Suprapubic skin (tissue), 4 donors: ENCODE measurements at regions not wholly inside any gene's neighbourhood (a gene's known extent, or its start where the extent isn't known, plus 50 kb on each side); places are given as distances from the start of the nearest gene placed in this dataset.

ENCODE experiments used
- DNase-seq, 2 donors: peaks; one replicate each; pipeline ENCODE4 v3.0.0-alpha.2; 2019; ENCODE audit warnings: low spot score in 2 of 2
- H3K27ac ChIP-seq: fragments of 200-600 bp; sonication (generic); one replicate; pipeline ENCODE4 v1.5.1; 2019
- H3K27me3 ChIP-seq: fragments of 200-600 bp; sonication (generic); one replicate; pipeline ENCODE4 v1.5.1; 2019
- H3K36me3 ChIP-seq: fragments of 200-600 bp; sonication (generic); one replicate; pipeline ENCODE4 v1.5.1; 2019
- H3K4me1 ChIP-seq: fragments of 200-600 bp; sonication (generic); one replicate; pipeline ENCODE4 v1.5.1; 2019
- H3K4me3 ChIP-seq: fragments of 200-600 bp; sonication (generic); one replicate; pipeline ENCODE4 v1.5.1; 2019; ENCODE audit warnings: mild to moderate bottlenecking
- H3K9me3 ChIP-seq: fragments of 200-600 bp; sonication (generic); one replicate; pipeline ENCODE4 v1.5.1; 2019
- EP300 ChIP-seq: sonication (generic); formaldehyde crosslinking; IDR thresholded peaks from one replicate; pipeline ENCODE4 v1.6.1; 2017; ENCODE audit warnings: antibody characterized with exemption
- POLR2A ChIP-seq, 2 donors: fragments of 450-650 bp; IDR thresholded peaks; one replicate each; pipeline ENCODE4 v1.6.1; 2017; ENCODE audit warnings: antibody characterized with exemption in 2 of 2, mild to moderate bottlenecking in 2 of 2, moderate library complexity in 2 of 2
- POLR2AphosphoS5 ChIP-seq, 3 donors: sonication (generic); formaldehyde crosslinking; IDR thresholded peaks; one replicate each; pipeline ENCODE4 v1.6.1; 2017; ENCODE audit warnings: antibody characterized with exemption in 3 of 3
- WGBS: methylation state at CpG from one replicate; pipeline ENCODE4 v1.1.5; 2018; 5-methylcytosine and 5-hydroxymethylcytosine counted together
- TF ChIP-seq, protein P1 (sequence below), 2 donors: fragments of 200-600 bp in 1 of 2; fragments of 450-650 bp in 1 of 2; sonication (generic) in 1 of 2; IDR thresholded peaks; one replicate each; pipeline ENCODE4 v1.5.1; 2016 to 2019; ENCODE audit warnings: antibody characterized with exemption in 2 of 2, mild to moderate bottlenecking in 1 of 2, moderate library complexity in 1 of 2

DNA sequence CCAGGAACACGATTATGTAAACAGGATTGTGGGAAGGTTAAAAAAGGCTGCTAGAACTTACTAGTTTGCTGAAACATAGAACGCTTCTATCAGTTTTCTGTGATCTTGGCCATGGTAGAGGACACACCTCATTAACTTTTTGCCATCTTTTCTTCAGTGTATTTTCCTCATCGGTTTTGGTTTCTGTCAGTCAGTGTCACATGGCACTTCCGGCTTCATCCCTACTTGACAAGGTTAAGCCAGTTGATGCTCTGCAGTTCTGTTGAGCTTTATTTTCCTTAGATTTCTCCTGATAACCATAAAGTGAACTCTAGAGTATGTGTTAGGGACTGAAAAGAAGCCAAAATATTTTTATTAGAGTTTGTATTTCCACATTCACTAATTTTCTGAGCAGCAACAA, 147.5 kb downstream of the NDFIP2 start:
- Histone ChIP-seq H3K27me3 (no peaks in the 10 kb centered on the region), H3K4me1 (peaks cover 18% of the 10 kb centered on the region), H3K9me3 (no peaks in the 10 kb centered on the region), H3K27ac (no peak overlapping the region), H3K4me3 (no peak overlapping the region), H3K36me3 (no peaks in the 10 kb centered on the region)
- 35% methylated on average over 4 of the region's 4 CpGs for WGBS
- TF ChIP-seq POLR2A (IDR thresholded peaks at IDR 0.05) (no peak), POLR2AphosphoS5 (IDR thresholded peaks at IDR 0.05) (no peak), EP300 (no peak)
- TF ChIP-seq, protein P1, sequence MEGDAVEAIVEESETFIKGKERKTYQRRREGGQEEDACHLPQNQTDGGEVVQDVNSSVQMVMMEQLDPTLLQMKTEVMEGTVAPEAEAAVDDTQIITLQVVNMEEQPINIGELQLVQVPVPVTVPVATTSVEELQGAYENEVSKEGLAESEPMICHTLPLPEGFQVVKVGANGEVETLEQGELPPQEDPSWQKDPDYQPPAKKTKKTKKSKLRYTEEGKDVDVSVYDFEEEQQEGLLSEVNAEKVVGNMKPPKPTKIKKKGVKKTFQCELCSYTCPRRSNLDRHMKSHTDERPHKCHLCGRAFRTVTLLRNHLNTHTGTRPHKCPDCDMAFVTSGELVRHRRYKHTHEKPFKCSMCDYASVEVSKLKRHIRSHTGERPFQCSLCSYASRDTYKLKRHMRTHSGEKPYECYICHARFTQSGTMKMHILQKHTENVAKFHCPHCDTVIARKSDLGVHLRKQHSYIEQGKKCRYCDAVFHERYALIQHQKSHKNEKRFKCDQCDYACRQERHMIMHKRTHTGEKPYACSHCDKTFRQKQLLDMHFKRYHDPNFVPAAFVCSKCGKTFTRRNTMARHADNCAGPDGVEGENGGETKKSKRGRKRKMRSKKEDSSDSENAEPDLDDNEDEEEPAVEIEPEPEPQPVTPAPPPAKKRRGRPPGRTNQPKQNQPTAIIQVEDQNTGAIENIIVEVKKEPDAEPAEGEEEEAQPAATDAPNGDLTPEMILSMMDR (IDR thresholded peaks at IDR 0.05): no peak
- DNase-seq: no peak

DNA sequence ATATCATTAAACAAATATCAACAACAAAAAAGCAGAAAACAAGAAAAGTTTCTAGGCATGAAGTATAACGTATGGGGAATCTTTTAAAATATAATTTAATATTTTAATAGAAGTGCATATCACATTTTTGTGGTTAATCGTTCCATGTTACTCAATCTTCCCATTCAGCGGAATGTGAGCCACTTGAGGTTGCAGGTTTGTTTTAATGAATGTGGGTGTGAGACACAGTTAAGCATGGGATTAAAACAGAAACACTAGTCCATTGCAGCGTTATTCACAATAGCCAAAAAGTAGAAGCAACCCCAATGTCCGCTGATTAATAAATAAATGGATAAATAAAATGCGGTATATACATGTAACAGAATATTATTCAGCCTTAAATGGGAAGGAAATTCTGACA, 146.0 kb downstream of the NDFIP2 start:
- Histone ChIP-seq H3K27ac (no peak overlapping the region), H3K9me3 (no peaks in the 10 kb centered on the region), H3K4me3 (no peak overlapping the region), H3K27me3 (no peaks in the 10 kb centered on the region), H3K4me1 (peaks cover 18% of the 10 kb centered on the region), H3K36me3 (no peaks in the 10 kb centered on the region)
- WGBS: 84% methylated on average over 6 of the region's 6 CpGs
- DNase-seq: no peak
- TF ChIP-seq EP300: no peak
- TF ChIP-seq POLR2AphosphoS5 (IDR thresholded peaks at IDR 0.05): no peak

DNA sequence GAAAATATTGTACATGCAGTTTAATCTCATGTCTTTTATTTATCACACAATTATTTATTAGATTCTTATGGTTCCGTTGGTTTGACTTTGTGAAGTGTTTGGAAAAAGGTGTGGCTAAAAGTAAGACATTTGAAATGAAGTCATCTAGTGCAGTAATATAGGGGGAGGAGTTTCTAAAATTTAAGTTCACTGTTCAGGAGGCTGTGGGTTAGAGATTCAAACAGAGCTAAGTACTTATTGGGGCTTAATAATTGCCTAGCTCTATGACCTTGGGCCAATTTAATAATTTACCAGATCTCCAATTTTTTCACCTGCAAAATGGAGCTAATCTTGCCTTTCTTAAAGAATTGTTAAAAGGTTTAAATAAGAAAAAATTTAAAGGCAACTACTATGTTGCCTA, 144.6 kb downstream of the NDFIP2 start:
- no peak overlapping the region for H3K27ac ChIP-seq
- H3K36me3 ChIP-seq: no peaks in the 10 kb centered on the region
- no peaks in the 10 kb centered on the region for H3K9me3 ChIP-seq
- peaks cover 7% of the 10 kb centered on the region for H3K4me1 ChIP-seq
- no peak for DNase-seq
- whole genome bisulfite sequencing: 92% methylated on average over 1 of the region's 1 CpG
- TF ChIP-seq POLR2AphosphoS5 (IDR thresholded peaks at IDR 0.05) (no peak), POLR2A (IDR thresholded peaks at IDR 0.05) (no peak), EP300 (no peak)
- TF ChIP-seq, protein P1 (IDR thresholded peaks at IDR 0.05): no peak
- H3K27me3 ChIP-seq: no peaks in the 10 kb centered on the region
- no peak overlapping the region for H3K4me3 ChIP-seq

DNA sequence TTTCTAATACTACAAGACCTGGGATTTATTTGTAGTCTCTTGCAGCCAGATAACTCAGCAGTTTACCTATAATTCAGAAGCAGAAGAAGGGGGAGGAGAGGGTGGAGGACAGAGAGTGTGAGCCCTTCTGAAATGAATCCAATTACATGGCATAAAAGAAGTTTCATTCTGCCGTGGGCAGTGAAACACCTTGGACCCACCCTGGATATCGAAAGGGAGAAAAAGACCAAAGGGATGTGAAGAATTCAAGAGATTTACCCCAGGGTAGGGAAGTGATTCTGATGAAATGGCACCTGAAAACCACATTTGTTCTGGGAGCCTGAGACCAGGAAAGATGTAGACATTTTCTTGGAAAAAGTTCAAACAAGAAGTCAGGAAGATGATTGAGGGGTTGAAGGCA, 140.9 kb downstream of the NDFIP2 start:
- 43% methylated on average over 2 of the region's 2 CpGs for WGBS
- H3K4me1 ChIP-seq: no peaks in the 10 kb centered on the region
- H3K9me3 ChIP-seq: no peaks in the 10 kb centered on the region
- no peaks in the 10 kb centered on the region for H3K27me3 ChIP-seq
- DNase-seq: no peak
- H3K4me3 ChIP-seq: no peak overlapping the region
- TF ChIP-seq EP300 (no peak), POLR2AphosphoS5 (IDR thresholded peaks at IDR 0.05) (no peak), POLR2A (IDR thresholded peaks at IDR 0.05) (no peak)
- TF ChIP-seq, protein P1 (IDR thresholded peaks at IDR 0.05): no peak
- no peak overlapping the region for H3K27ac ChIP-seq
- H3K36me3 ChIP-seq: no peaks in the 10 kb centered on the region

DNA sequence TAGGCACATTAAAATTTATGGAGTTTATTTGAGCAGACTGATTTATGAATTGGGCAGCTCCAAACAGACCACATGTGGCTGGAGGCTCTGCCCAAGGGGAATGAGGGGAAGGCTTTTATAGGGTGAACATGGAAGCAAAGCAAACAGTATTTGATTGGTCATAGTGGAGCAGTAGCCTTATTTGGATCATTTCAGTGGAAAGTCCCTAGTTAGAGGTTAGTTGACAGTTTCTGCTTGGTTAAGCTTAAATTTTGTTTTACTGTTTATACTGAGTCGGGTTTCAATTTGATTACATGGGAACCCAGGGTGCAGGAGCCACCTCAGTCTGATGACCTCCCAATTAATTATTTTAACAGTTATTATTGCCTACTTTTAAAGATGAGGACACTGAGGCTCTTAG, 140.5 kb downstream of the NDFIP2 start:
- no peak overlapping the region for H3K4me3 ChIP-seq
- no peak for DNase-seq
- TF ChIP-seq POLR2A (IDR thresholded peaks at IDR 0.05) (no peak), POLR2AphosphoS5 (IDR thresholded peaks at IDR 0.05) (no peak), EP300 (no peak)
- TF ChIP-seq, protein P1 (IDR thresholded peaks at IDR 0.05): no peak
- no peak overlapping the region for H3K27ac ChIP-seq
- no peaks in the 10 kb centered on the region for H3K27me3 ChIP-seq
- H3K9me3 ChIP-seq: no peaks in the 10 kb centered on the region
- no peaks in the 10 kb centered on the region for H3K36me3 ChIP-seq
- H3K4me1 ChIP-seq: no peaks in the 10 kb centered on the region
- WGBS: 82% methylated on average over 1 of the region's 1 CpG

DNA sequence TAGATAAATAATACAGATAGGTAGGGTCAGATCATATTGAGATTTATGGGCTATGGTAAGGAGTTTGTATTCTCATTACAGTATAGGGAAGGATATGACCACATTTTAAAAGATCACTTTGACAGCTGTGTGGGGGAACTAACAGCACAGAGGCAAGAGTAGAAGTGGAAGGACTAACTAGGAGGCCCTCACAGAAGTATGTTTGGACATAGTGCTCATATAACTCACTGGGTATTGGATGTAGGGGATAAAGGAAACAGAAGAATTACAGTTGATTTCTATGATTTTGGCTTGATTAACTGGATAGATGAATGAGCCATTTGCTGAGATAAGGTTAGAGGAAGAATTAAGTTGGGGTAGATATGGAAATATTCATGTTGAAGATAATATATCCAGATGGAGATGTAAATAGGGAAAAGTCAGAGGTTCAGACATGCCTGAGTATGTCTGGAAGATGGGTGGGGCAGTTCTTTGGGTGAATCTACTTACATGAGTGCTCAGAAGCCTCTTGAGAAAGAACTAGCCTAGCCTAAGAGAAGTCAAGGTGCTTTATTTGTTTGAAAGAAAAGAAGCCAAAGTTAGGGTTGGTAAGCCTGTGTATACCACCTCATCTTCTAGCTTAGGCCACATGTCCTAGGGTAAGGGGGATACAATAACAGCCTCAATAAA, 133.4 kb downstream of the NDFIP2 start:
- TF ChIP-seq, protein P1 (IDR thresholded peaks at IDR 0.05): no peak
- Histone ChIP-seq H3K27me3 (no peaks in the 10 kb centered on the region), H3K27ac (no peak overlapping the region)

More for the DNA sequence above, 133.4 kb downstream of the NDFIP2 start:
- H3K4me3 ChIP-seq: no peak overlapping the region
- H3K36me3 ChIP-seq: no peaks in the 10 kb centered on the region
- peaks cover 4% of the 10 kb centered on the region for H3K4me1 ChIP-seq
- no peaks in the 10 kb centered on the region for H3K9me3 ChIP-seq
- DNase-seq: no peak
